Thoracic aorta (tissue), 2 donors: ENCODE measurements at regions not wholly inside any gene's neighbourhood (a gene's known extent, or its start where the extent isn't known, plus 50 kb on each side); places are given as distances from the start of the nearest gene placed in this dataset.

Experiments
- ATAC-seq: fragments of 150-250 bp; one replicate; pipeline ENCODE4 v1.8.0; 2017; ENCODE audit warnings: low read depth; ENCODE audit not compliant: insufficient number of reproducible peaks, low FRiP score
- DNase-seq: peaks from one replicate; pipeline ENCODE4 v3.0.0-alpha.2; 2020; ENCODE audit warnings: low spot score
- H3K27ac ChIP-seq, 2 donors: fragments of 200-600 bp; sonication (generic); 1 replicate in 1 of 2; 2 replicates in 1 of 2; pipeline ENCODE4 v1.5.1; 2016; ENCODE audit warnings: mild to moderate bottlenecking in 2 of 2, moderate library complexity in 2 of 2
- H3K27me3 ChIP-seq: fragments of 200-600 bp; sonication (generic); replicated peaks from 2 replicates; pipeline ENCODE4 v1.6.0; 2016; ENCODE audit warnings: mild to moderate bottlenecking; ENCODE audit not compliant: insufficient read depth
- H3K36me3 ChIP-seq: fragments of 200-600 bp; sonication (generic); one replicate; pipeline ENCODE4 v1.5.1; 2016
- H3K4me1 ChIP-seq, 2 donors: fragments of 200-600 bp; sonication (generic); 1 replicate in 1 of 2; 2 replicates in 1 of 2; pipeline versions ENCODE4 v1.5.1 to v1.6.0; 2016; ENCODE audit warnings: low read depth in 2 of 2, mild to moderate bottlenecking in 1 of 2; ENCODE audit not compliant: control insufficient read depth in 1 of 2
- H3K4me3 ChIP-seq: fragments of 200-600 bp; sonication (generic); 2 replicates; pipeline ENCODE4 v1.5.1; 2016; ENCODE audit warnings: mild to moderate bottlenecking
- H3K9me3 ChIP-seq: fragments of 200-600 bp; sonication (generic); 2 replicates; pipeline ENCODE4 v1.5.1; 2016
- CTCF ChIP-seq: fragments of 200-600 bp; sonication (generic); IDR thresholded peaks from one replicate; pipeline ENCODE4 v1.5.1; 2019; ENCODE audit warnings: antibody characterized with exemption

GRCh38 chr5:82738681-82739269 is 338.4 kb downstream of the TMEM167A start:
- Histone ChIP-seq H3K27me3 (no peaks in the 10 kb centered on the region), H3K4me1 (no peaks in the 10 kb centered on the region), H3K9me3 (no peaks in the 10 kb centered on the region), H3K36me3 (no peaks in the 10 kb centered on the region), H3K4me3 (no peak overlapping the region), H3K27ac (no peak overlapping the region)
- no peak for ATAC-seq
- DNase-seq = no peak
- no peak for TF ChIP-seq CTCF

GRCh38 chr5:82735160-82735789 is 341.9 kb downstream of the TMEM167A start:
- Histone ChIP-seq H3K27ac (no peak overlapping the region), H3K4me1 (no peaks in the 10 kb centered on the region), H3K4me3 (no peak overlapping the region), H3K9me3 (no peaks in the 10 kb centered on the region), H3K27me3 (no peaks in the 10 kb centered on the region), H3K36me3 (no peaks in the 10 kb centered on the region)
- no peak for DNase-seq
- no peak for ATAC-seq
- TF ChIP-seq CTCF = no peak

GRCh38 chr5:82734347-82734746 is 342.8 kb downstream of the TMEM167A start:
- Histone ChIP-seq H3K36me3 (no peaks in the 10 kb centered on the region), H3K4me3 (no peak overlapping the region), H3K9me3 (no peaks in the 10 kb centered on the region), H3K4me1 (no peaks in the 10 kb centered on the region), H3K27me3 (no peaks in the 10 kb centered on the region), H3K27ac (no peak overlapping the region)
- TF ChIP-seq CTCF = no peak
- no peak for DNase-seq
- ATAC-seq = no peak

GRCh38 chr5:82730913-82731312 is 346.3 kb downstream of the TMEM167A start:
- no peak for ATAC-seq
- H3K27ac ChIP-seq = no peak overlapping the region
- H3K27me3 ChIP-seq = no peaks in the 10 kb centered on the region
- H3K4me3 ChIP-seq = no peak overlapping the region
- TF ChIP-seq CTCF = no peak
- H3K4me1 ChIP-seq = no peaks in the 10 kb centered on the region
- no peaks in the 10 kb centered on the region for H3K9me3 ChIP-seq
- no peaks in the 10 kb centered on the region for H3K36me3 ChIP-seq
- no peak for DNase-seq

- Histone ChIP-seq H3K36me3 (no peaks in the 10 kb centered on the region), H3K4me1 (no peaks in the 10 kb centered on the region), H3K9me3 (no peaks in the 10 kb centered on the region), H3K4me3 (no peak overlapping the region), H3K27ac (no peak overlapping the region), H3K27me3 (no peaks in the 10 kb centered on the region)
- no peak for DNase-seq
- no peak for TF ChIP-seq CTCF
- ATAC-seq = no peak
Observed at GRCh38 chr5:82728926-82729702, 348.1 kb downstream of the TMEM167A start.
